Endothelial cell of umbilical vein (primary cell): ENCODE measurements at regions not wholly inside any gene's neighbourhood (a gene's known extent, or its start where the extent isn't known, plus 50 kb on each side); places are given as distances from the start of the nearest gene placed in this dataset.

Source experiments
- BruUV-seq: library from RNA; stranded (reverse); fragments of 400-500 nt; replicated peaks from 2 replicates; lab custom pipeline; 2021; lab: Mats Ljungman, UMichigan
- CTCF ChIA-PET: fragments of 300-600, 350-600 bp; sonication (Branson Sonifier 250); formaldehyde crosslinking; loops from one replicate; lab custom pipeline; 2021; ENCODE audit warnings: antibody characterized with exemption, inconsistent platforms; lab: Charles Lee
- POLR2A ChIA-PET: fragments of 300-600, 350-600 bp; sonication (Branson Sonifier 250); formaldehyde crosslinking; loops from one replicate; lab custom pipeline; 2021; ENCODE audit warnings: antibody characterized with exemption, inconsistent platforms; lab: Charles Lee
- DNase-seq: peaks from one replicate; pipeline ENCODE4 v3.0.0-alpha.2; 2011; ENCODE audit warnings: low read depth, low spot score
- FAIRE-seq: peaks from 2 replicates; lab custom pipeline; 2011; peaks lifted over from hg19 to GRCh38; lab: Jason Lieb, UNC
- H2AFZ ChIP-seq: 2 replicates; pipeline ENCODE4 v1.6.0; 2012; ENCODE audit warnings: low read depth, low read length, control low read depth, inconsistent platforms
- H3K27ac ChIP-seq: 2 replicates; pipeline ENCODE4 v1.5.1; 2011; ENCODE audit warnings: low read depth, mild to moderate bottlenecking, control low read depth, low read length, moderate library complexity; ENCODE audit not compliant: insufficient read depth
- H3K27me3 ChIP-seq, 2 experiments: 2 replicates each; pipeline versions ENCODE4 v1.6.0 to v1.6.1; 2011; ENCODE audit warnings: low read length in 2 of 2, mixed read lengths in 1 of 2; ENCODE audit not compliant: control insufficient read depth in 2 of 2, insufficient read depth in 2 of 2
- H3K36me3 ChIP-seq, 2 experiments: 2 replicates in 1 of 2; 3 replicates in 1 of 2; pipeline ENCODE4 v1.5.1; 2011; ENCODE audit warnings: low read length in 2 of 2, mild to moderate bottlenecking in 1 of 2, moderate library complexity in 1 of 2; ENCODE audit not compliant: control insufficient read depth in 2 of 2, insufficient read depth in 2 of 2; ENCODE audit errors: extremely low read depth in 1 of 2
- H3K4me1 ChIP-seq: 3 replicates; pipeline ENCODE4 v1.5.1; 2011; ENCODE audit warnings: mild to moderate bottlenecking, low read length; ENCODE audit not compliant: control insufficient read depth, insufficient read depth; ENCODE audit errors: extremely low read depth
- H3K4me2 ChIP-seq: 2 replicates; pipeline ENCODE4 v1.6.1; 2011; ENCODE audit warnings: low read length, control low read depth, mixed read lengths; ENCODE audit not compliant: insufficient read depth
- H3K4me3 ChIP-seq, 3 experiments: fragments of 200-600 bp in 1 of 3; sonication (generic), shearing (Covaris generic) in 1 of 3; replicated peaks in 1 of 3; 2 replicates each; pipeline ENCODE4 v1.5.1; 2011 to 2016; ENCODE audit warnings: control low read depth in 3 of 3, low read length in 3 of 3, mild to moderate bottlenecking in 2 of 3, inconsistent platforms in 1 of 3, low read depth in 1 of 3, moderate library complexity in 1 of 3; ENCODE audit not compliant: insufficient read depth in 1 of 3
- H3K79me2 ChIP-seq: 2 replicates; pipeline ENCODE4 v1.6.0; 2012; ENCODE audit warnings: low read length, inconsistent platforms; ENCODE audit not compliant: control insufficient read depth, insufficient read depth
- H3K9ac ChIP-seq: replicated peaks from 2 replicates; pipeline ENCODE3; 2011; ENCODE audit warnings: low read length, control low read depth; ENCODE audit not compliant: insufficient read depth; ENCODE audit errors: extremely low read depth
- H3K9me1 ChIP-seq: replicated peaks from 3 replicates; pipeline ENCODE4 v1.6.0; 2011; ENCODE audit warnings: mild to moderate bottlenecking, low read length; ENCODE audit not compliant: control insufficient read depth, insufficient read depth; ENCODE audit errors: extremely low read depth
- H3K9me3 ChIP-seq: replicated peaks from 2 replicates; pipeline ENCODE4 v1.5.1; 2012; ENCODE audit warnings: low read length, inconsistent platforms; ENCODE audit not compliant: control insufficient read depth, insufficient read depth
- H4K20me1 ChIP-seq: replicated peaks from 2 replicates; pipeline ENCODE3; 2011; ENCODE audit warnings: mild to moderate bottlenecking, low read length; ENCODE audit not compliant: control insufficient read depth, insufficient read depth; ENCODE audit errors: extremely low read depth
- EZH2 ChIP-seq: IDR thresholded peaks from 2 replicates; pipeline ENCODE4 v1.6.1; 2012; ENCODE audit warnings: borderline replicate concordance, low read depth, mild to moderate bottlenecking, moderate library complexity, low read length, inconsistent platforms; ENCODE audit not compliant: severe bottlenecking
- FOS ChIP-seq: IDR thresholded peaks from 2 replicates; pipeline ENCODE4 v1.6.1; 2011; ENCODE audit warnings: mild to moderate bottlenecking, low read length, moderate library complexity, borderline replicate concordance; ENCODE audit not compliant: insufficient read depth
- GATA2 ChIP-seq: IDR thresholded peaks from 2 replicates; pipeline ENCODE4 v1.7.0; 2011; ENCODE audit warnings: low read depth, mild to moderate bottlenecking, moderate library complexity, mixed read lengths, low read length; ENCODE audit not compliant: insufficient read length, insufficient read depth
- JUN ChIP-seq: IDR thresholded peaks from 2 replicates; pipeline ENCODE4 v1.6.1; 2011; ENCODE audit warnings: borderline replicate concordance, low read depth; ENCODE audit not compliant: insufficient read length, insufficient read depth
- MYC ChIP-seq: IDR thresholded peaks from one replicate; pipeline ENCODE4 v1.6.1; 2011; ENCODE audit warnings: mild to moderate bottlenecking, low read depth, low read length
- POLR2A ChIP-seq: IDR thresholded peaks from 2 replicates; pipeline ENCODE4 v1.6.1; 2012; ENCODE audit warnings: low read depth, mild to moderate bottlenecking, control low read depth, low read length
- POLR2AphosphoS5 ChIP-seq: IDR thresholded peaks from 2 replicates; pipeline ENCODE4 v1.6.1; 2012; ENCODE audit warnings: low read depth, mild to moderate bottlenecking, control low read depth, low read length, moderate library complexity; ENCODE audit not compliant: insufficient read depth
- dilution Hi-C: fragments of 300-500 bp; cut with MboI; formaldehyde crosslinking; loops from one replicate; pipeline ENCODE4 v1.15.0; 2019; ENCODE audit warnings: low sequenced_read_pairs; ENCODE audit not compliant: extremely low pct_ligation_motif_present
- intact Hi-C: fragments of 100-400 bp; cut with micrococcal nuclease; formaldehyde crosslinking; loops from one replicate; pipeline ENCODE4 v1.10.0; 2022
- TF ChIP-seq, protein P1 (sequence below): IDR thresholded peaks from 2 replicates; pipeline ENCODE4 v1.6.1; 2011; ENCODE audit not compliant: insufficient read depth, insufficient read length
- TF ChIP-seq, protein P2 (sequence below), 2 donors: IDR thresholded peaks; 1 replicate in 1 of 2; 2 replicates in 1 of 2; pipeline ENCODE4 v1.5.1; 2011; ENCODE audit warnings: low read length in 2 of 2, mild to moderate bottlenecking in 2 of 2, moderate library complexity in 2 of 2, control low read depth in 1 of 2, inconsistent platforms in 1 of 2, low read depth in 1 of 2; ENCODE audit not compliant: insufficient read depth in 1 of 2; ENCODE audit errors: extremely low read depth in 1 of 2

DNA sequence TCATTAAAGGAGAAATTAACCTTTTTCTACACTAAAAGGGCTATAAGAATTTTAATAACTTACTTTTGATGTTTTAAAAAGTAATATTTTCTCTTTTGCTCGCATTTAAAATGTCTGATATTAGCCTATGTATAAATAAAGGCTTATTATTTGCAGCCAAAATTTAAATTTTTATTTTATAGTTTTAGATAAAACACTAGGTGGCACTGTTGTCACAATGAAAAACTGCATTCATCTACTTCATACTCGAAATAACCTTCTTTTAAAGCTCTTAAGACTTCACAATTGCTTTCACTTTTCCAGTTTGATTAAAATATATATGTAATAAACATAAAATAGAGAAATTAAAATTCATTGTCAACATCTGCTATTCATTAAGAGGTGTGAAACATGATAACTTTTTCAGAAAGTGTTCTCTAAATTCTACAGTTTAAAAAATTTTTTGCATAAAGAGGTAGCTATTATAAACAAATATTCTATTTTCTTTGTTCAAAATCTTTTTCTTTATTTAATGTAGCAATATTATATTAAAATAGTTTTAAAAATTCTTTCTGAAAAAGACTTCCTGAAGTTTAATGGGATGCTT lies 78.8 kb upstream of the DEFB112 start:
- no peaks in the 10 kb centered on the region for H3K79me2 ChIP-seq
- no peak overlapping the region for H3K9ac ChIP-seq
- H3K27me3 ChIP-seq = no peaks in the 10 kb centered on the region
- no peaks in the 10 kb centered on the region for H3K4me1 ChIP-seq
- no peaks in the 10 kb centered on the region for H3K9me3 ChIP-seq
- TF ChIP-seq GATA2 (no peak), JUN (no peak), POLR2AphosphoS5 (no peak), POLR2A (no peak), MYC (no peak), FOS (no peak), EZH2 (no peak)
- TF ChIP-seq, protein P1, sequence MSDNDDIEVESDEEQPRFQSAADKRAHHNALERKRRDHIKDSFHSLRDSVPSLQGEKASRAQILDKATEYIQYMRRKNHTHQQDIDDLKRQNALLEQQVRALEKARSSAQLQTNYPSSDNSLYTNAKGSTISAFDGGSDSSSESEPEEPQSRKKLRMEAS = no peak
- TF ChIP-seq, protein P2, sequence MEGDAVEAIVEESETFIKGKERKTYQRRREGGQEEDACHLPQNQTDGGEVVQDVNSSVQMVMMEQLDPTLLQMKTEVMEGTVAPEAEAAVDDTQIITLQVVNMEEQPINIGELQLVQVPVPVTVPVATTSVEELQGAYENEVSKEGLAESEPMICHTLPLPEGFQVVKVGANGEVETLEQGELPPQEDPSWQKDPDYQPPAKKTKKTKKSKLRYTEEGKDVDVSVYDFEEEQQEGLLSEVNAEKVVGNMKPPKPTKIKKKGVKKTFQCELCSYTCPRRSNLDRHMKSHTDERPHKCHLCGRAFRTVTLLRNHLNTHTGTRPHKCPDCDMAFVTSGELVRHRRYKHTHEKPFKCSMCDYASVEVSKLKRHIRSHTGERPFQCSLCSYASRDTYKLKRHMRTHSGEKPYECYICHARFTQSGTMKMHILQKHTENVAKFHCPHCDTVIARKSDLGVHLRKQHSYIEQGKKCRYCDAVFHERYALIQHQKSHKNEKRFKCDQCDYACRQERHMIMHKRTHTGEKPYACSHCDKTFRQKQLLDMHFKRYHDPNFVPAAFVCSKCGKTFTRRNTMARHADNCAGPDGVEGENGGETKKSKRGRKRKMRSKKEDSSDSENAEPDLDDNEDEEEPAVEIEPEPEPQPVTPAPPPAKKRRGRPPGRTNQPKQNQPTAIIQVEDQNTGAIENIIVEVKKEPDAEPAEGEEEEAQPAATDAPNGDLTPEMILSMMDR (IDR thresholded peaks at IDR 0.05; ENCODE audit: extremely low read depth in 1 of 2, insufficient read depth in 1 of 2, low read depth in 1 of 2, low read length in 2 of 2) = no peak
- DNase-seq = peak; percentile 14
- intact Hi-C loops = loop anchor here (1.0 to 5.0 kb wide), 3 partner anchors 474 to 1829 kb away; no protein-coding TSS in a partner anchor
- POLR2A ChIA-PET = no interaction called here
- H2AFZ ChIP-seq = no peak overlapping the region
- H3K36me3 ChIP-seq = no peaks in the 10 kb centered on the region
- dilution Hi-C loops = no loop called here
- H3K9me1 ChIP-seq = no peaks in the 10 kb centered on the region
- no peak overlapping the region for H3K4me2 ChIP-seq
- FAIRE-seq = no peak
- H3K4me3 ChIP-seq = no peak overlapping the region
- no peaks in the 10 kb centered on the region for H4K20me1 ChIP-seq
- no peak overlapping the region for H3K27ac ChIP-seq
- BruUV-seq = no TSS peak
- CTCF ChIA-PET = interaction anchor here (0.6 to 1.4 kb wide), 24 partner anchors 9 to 1922 kb away, joined by 3 to 19 read pairs (median 3); no protein-coding TSS in a partner anchor
